Small intestine (tissue), 7 donors: ENCODE measurements at regions not wholly inside any gene's neighbourhood (a gene's known extent, or its start where the extent isn't known, plus 50 kb on each side); places are given as distances from the start of the nearest gene placed in this dataset.

Experiments used
- DNase-seq, 2 donors: peaks; one replicate each; pipeline versions ENCODE4 v3.0.0 to v3.0.0-alpha.2; 2013
- FAIRE-seq: peaks from 2 replicates; lab custom pipeline; 2012; peaks lifted over from hg19 to GRCh38; lab: Jason Lieb, UNC
- H3K27ac ChIP-seq, 3 donors: one replicate each; pipeline ENCODE4 v1.5.1; 2013; ENCODE audit warnings: low read length in 2 of 3, mild to moderate bottlenecking in 2 of 3, control low read depth in 1 of 3, inconsistent platforms in 1 of 3, low read depth in 1 of 3, moderate library complexity in 1 of 3
- H3K27me3 ChIP-seq, 3 donors: one replicate each; pipeline ENCODE4 v1.6.1; 2013; ENCODE audit warnings: low read length in 3 of 3, inconsistent platforms in 1 of 3; ENCODE audit not compliant: control insufficient read depth in 3 of 3, insufficient read depth in 3 of 3
- H3K36me3 ChIP-seq, 3 donors: one replicate each; pipeline ENCODE4 v1.6.1; 2013; ENCODE audit warnings: low read length in 3 of 3, inconsistent platforms in 1 of 3, low read depth in 1 of 3, mild to moderate bottlenecking in 1 of 3, moderate library complexity in 1 of 3; ENCODE audit not compliant: control insufficient read depth in 3 of 3, insufficient read depth in 2 of 3
- H3K4me1 ChIP-seq, 3 donors: one replicate each; pipeline ENCODE4 v1.6.1; 2013; ENCODE audit warnings: low read length in 2 of 3, inconsistent platforms in 1 of 3, low read depth in 1 of 3, mild to moderate bottlenecking in 1 of 3, moderate library complexity in 1 of 3; ENCODE audit not compliant: control insufficient read depth in 3 of 3, insufficient read depth in 2 of 3
- H3K4me3 ChIP-seq, 3 donors: one replicate each; pipeline ENCODE4 v1.5.1; 2013; ENCODE audit warnings: low read length in 3 of 3, control low read depth in 1 of 3, inconsistent platforms in 1 of 3, low read depth in 1 of 3, mild to moderate bottlenecking in 1 of 3, moderate library complexity in 1 of 3
- H3K9me3 ChIP-seq, 2 donors: one replicate each; pipeline ENCODE4 v1.6.1; 2013; ENCODE audit warnings: low read depth in 1 of 2, low read length in 1 of 2; ENCODE audit not compliant: control insufficient read depth in 2 of 2, insufficient read depth in 1 of 2
- WGBS, 3 donors: extraction: QIAGEN DNeasy Blood & Tissue Kit; methylation state at CpG; one replicate each; pipeline ENCODE4 v1.1.7; 2013; 5-methylcytosine and 5-hydroxymethylcytosine counted together
- donor health status: healthy with polysubstance abuse.
- donor health status: control.
- donor health status: control.
- donor health status: Bipolar disorder and iron deficiency.
- donor health status: healthy.

GRCh38 chr7:11960621-11961020, 128.6 kb upstream of the THSD7A start:
- Histone ChIP-seq H3K4me3 (no peak overlapping the region), H3K36me3 (no peaks in the 10 kb centered on the region), H3K9me3 (no peaks in the 10 kb centered on the region), H3K27me3 (no peaks in the 10 kb centered on the region), H3K27ac (no peak overlapping the region), H3K4me1 (no peaks in the 10 kb centered on the region)
- DNase-seq (no peak), FAIRE-seq (no peak)

- Histone ChIP-seq H3K4me3 (no peak overlapping the region), H3K36me3 (no peaks in the 10 kb centered on the region), H3K9me3 (peaks cover 0 to 5% of the 10 kb centered on the region in 2 donors), H3K27ac (no peak overlapping the region), H3K27me3 (no peaks in the 10 kb centered on the region), H3K4me1 (no peaks in the 10 kb centered on the region)
- DNase-seq: no peak
- FAIRE-seq: no peak
- WGBS, 3 donors: 6 to 43% (median 28%) methylated on average over 1 of the region's 1 CpG
Measured at GRCh38 chr7:11969643-11970042, 137.6 kb upstream of the THSD7A start.

- FAIRE-seq (no peak), DNase-seq (peak in 1 of 2 donors; percentile 46)
- Histone ChIP-seq H3K9me3 (peaks cover 0 to 5% of the 10 kb centered on the region in 2 donors), H3K36me3 (no peaks in the 10 kb centered on the region), H3K4me1 (no peaks in the 10 kb centered on the region), H3K4me3 (no peak overlapping the region), H3K27ac (no peak overlapping the region), H3K27me3 (no peaks in the 10 kb centered on the region)
- WGBS, 3 donors: 15 to 39% (median 24%) methylated on average over 3 of the region's 3 CpGs
Measured at GRCh38 chr7:11970132-11970531, 138.1 kb upstream of the THSD7A start.

GRCh38 chr7:11985376-11985775, 153.4 kb upstream of the THSD7A start:
- Histone ChIP-seq H3K4me3 (no peak overlapping the region), H3K27me3 (no peaks in the 10 kb centered on the region), H3K4me1 (no peaks in the 10 kb centered on the region), H3K36me3 (no peaks in the 10 kb centered on the region), H3K27ac (no peak overlapping the region), H3K9me3 (peaks cover 0 to 5% of the 10 kb centered on the region in 2 donors)
- no peak for FAIRE-seq
- DNase-seq: no peak

- 82 to 84% (median 83%) methylated on average over 3 of the region's 3 CpGs for WGBS, 3 donors
- H3K27ac ChIP-seq: no peak overlapping the region
- H3K4me3 ChIP-seq: no peak overlapping the region
- no peaks in the 10 kb centered on the region for H3K4me1 ChIP-seq
- FAIRE-seq: no peak
- DNase-seq: no peak
- H3K27me3 ChIP-seq: no peaks in the 10 kb centered on the region
- H3K9me3 ChIP-seq: peaks cover 0 to 5% of the 10 kb centered on the region in 2 donors
- H3K36me3 ChIP-seq: no peaks in the 10 kb centered on the region
Measured at GRCh38 chr7:11985971-11986370, 154.0 kb upstream of the THSD7A start.

GRCh38 chr7:11988186-11988585, 156.2 kb upstream of the THSD7A start:
- Histone ChIP-seq H3K4me1 (no peaks in the 10 kb centered on the region), H3K4me3 (no peak overlapping the region), H3K36me3 (no peaks in the 10 kb centered on the region), H3K27me3 (no peaks in the 10 kb centered on the region), H3K9me3 (peaks cover 0 to 5% of the 10 kb centered on the region in 2 donors), H3K27ac (no peak overlapping the region)
- 42 to 77% (median 68%) methylated on average over 1 of the region's 1 CpG for WGBS, 3 donors
- DNase-seq: no peak
- no peak for FAIRE-seq

- Histone ChIP-seq H3K4me1 (no peaks in the 10 kb centered on the region), H3K27ac (no peak overlapping the region), H3K36me3 (no peaks in the 10 kb centered on the region), H3K4me3 (no peak overlapping the region), H3K9me3 (no peaks in the 10 kb centered on the region), H3K27me3 (no peaks in the 10 kb centered on the region)
- DNase-seq (no peak), FAIRE-seq (no peak)
- WGBS, 3 donors: 88 to 98% (median 93%) methylated on average over 1 of the region's 1 CpG
Measured at GRCh38 chr7:12002428-12002827, 170.4 kb upstream of the THSD7A start.

GRCh38 chr7:12004581-12004980, 172.6 kb upstream of the THSD7A start:
- FAIRE-seq (no peak), DNase-seq (peak; percentile 1 to 77)
- WGBS, 3 donors: 19 to 66% (median 39%) methylated on average over 5 of the region's 5 CpGs
- no peaks in the 10 kb centered on the region for H3K9me3 ChIP-seq
- no peaks in the 10 kb centered on the region for H3K4me1 ChIP-seq
- H3K27me3 ChIP-seq: no peaks in the 10 kb centered on the region
- no peak overlapping the region for H3K4me3 ChIP-seq
- no peaks in the 10 kb centered on the region for H3K36me3 ChIP-seq
- no peak overlapping the region for H3K27ac ChIP-seq

GRCh38 chr7:12007576-12007975, 175.6 kb upstream of the THSD7A start:
- no peak overlapping the region for H3K27ac ChIP-seq
- no peak overlapping the region for H3K4me3 ChIP-seq
- no peaks in the 10 kb centered on the region for H3K36me3 ChIP-seq
- no peaks in the 10 kb centered on the region for H3K27me3 ChIP-seq
- WGBS, 3 donors: 35 to 45% (median 37%) methylated on average over 2 of the region's 2 CpGs
- no peak for DNase-seq
- no peaks in the 10 kb centered on the region for H3K9me3 ChIP-seq
- FAIRE-seq: no peak
- H3K4me1 ChIP-seq: no peaks in the 10 kb centered on the region
